ENCODE measurements at regions not wholly inside any gene's neighbourhood (a gene's known extent, or its start where the extent isn't known, plus 50 kb on each side); places are given as distances from the start of the nearest gene placed in this dataset.

GRCh38 chr3:66555214-66555844, 54.5 kb upstream of the LRIG1 start:
- TF ChIP-seq, protein P1, sequence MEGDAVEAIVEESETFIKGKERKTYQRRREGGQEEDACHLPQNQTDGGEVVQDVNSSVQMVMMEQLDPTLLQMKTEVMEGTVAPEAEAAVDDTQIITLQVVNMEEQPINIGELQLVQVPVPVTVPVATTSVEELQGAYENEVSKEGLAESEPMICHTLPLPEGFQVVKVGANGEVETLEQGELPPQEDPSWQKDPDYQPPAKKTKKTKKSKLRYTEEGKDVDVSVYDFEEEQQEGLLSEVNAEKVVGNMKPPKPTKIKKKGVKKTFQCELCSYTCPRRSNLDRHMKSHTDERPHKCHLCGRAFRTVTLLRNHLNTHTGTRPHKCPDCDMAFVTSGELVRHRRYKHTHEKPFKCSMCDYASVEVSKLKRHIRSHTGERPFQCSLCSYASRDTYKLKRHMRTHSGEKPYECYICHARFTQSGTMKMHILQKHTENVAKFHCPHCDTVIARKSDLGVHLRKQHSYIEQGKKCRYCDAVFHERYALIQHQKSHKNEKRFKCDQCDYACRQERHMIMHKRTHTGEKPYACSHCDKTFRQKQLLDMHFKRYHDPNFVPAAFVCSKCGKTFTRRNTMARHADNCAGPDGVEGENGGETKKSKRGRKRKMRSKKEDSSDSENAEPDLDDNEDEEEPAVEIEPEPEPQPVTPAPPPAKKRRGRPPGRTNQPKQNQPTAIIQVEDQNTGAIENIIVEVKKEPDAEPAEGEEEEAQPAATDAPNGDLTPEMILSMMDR (IDR thresholded peaks at IDR 0.05): no peak
- TF ChIP-seq POLR2AphosphoS5 (IDR thresholded peaks at IDR 0.05) (peak; percentile 56 to 77 (median 70)), POLR2A (IDR thresholded peaks at IDR 0.05) (no peak), EP300 (IDR thresholded peaks at IDR 0.05; ENCODE audit: low read depth) (no peak)

Data from transverse colon (tissue), 4 donors.